Activated CD4-positive, alpha-beta T cell treated with anti-CD3 and anti-CD28 coated beads, Interleukin-2, Interleukin-6, amounts not matched to agents 100 ng/mL and 50 ng/mL, durations not matched to agents 16 hours and 8 hours (primary cell): ENCODE measurements at regions not wholly inside any gene's neighbourhood (a gene's known extent, or its start where the extent isn't known, plus 50 kb on each side); places are given as distances from the start of the nearest gene placed in this dataset.

Source experiments
- DNase-seq: peaks from one replicate; pipeline ENCODE4 v3.0.0-alpha.2; 2020

DNA sequence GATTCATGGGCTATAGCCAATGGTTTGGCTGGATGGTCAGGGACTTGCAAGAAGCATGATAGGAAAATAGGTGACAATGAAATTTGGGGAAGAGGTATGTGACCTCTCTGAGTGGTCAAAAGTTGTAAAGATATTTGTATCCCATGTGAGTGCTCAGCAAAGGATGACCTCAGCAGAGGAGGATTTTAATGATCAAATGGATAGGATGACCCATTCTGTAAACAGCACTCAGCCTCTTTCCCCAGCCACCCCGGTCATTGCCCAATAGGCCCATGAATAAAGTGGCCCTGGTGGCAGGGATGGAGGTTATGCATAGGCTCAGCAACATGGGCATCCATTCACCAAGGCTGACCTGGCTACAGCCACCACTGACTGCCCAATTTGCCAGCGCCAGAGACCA is 138.4 kb upstream of the SPDL1 start:
- DNase-seq = no peak

DNA sequence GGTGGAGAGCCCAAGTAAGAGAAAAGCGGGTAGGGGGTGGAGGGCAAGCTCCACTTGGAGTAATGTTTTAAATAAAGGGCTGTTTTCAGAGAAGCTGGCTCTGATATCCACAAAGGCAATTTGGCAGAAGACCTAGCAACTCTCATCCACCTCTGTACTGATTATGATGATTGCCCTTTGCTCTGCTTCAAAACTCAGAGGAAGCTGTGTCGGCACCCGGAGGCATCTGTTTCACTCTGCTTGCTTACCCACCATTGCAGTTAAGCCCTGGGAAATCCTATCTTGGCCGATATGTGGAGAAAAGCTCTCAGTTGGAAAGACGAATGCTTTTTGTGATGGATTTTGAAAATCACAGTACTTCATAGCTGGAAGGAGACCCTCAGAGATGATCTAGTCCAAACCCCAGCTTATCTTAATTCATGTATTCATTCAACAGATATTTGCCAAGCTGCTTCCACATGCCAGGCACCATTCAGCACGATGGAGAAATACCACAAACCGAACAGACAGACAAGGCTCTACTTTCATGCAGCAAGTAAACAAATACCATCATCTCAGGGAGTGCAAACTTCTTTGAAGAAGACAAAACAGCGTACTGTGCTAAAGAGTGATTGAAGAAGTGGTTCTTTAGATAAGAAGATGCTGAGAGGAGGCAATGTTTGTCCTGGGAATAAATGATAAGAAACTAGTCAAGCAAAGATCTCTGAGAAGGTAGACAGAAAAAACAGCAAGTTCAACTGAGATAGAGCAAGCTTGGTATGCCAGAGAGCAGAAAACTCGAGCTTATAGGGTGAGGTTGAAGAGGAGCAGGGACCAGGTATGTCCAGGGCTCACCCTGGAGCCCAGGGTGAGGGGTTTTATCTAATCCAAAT is 140.4 kb upstream of the SPDL1 start:
- DNase-seq = no peak

DNA sequence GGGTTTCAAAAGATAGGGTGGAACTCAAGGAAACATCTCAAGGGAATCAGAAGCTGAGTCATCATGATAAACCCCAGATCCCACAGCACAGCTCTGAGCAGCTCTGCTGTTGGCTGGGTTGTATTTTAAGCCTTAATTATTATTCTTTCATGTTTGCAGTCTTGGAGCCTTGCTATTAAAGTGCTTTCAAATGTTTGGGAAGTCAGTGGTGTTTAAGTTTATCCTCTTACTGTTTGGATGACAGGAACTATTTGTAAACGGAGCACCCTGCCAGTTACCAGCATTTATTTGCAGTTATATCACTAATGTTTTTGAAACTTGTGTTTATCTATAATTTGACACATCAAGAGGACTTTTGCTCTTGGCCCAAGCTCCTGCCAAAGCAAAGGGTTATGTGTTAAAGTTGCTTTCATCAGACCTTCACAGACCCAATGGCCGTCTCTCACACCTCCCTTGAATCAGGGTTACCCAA is 141.1 kb upstream of the SPDL1 start:
- DNase-seq = no peak

DNA sequence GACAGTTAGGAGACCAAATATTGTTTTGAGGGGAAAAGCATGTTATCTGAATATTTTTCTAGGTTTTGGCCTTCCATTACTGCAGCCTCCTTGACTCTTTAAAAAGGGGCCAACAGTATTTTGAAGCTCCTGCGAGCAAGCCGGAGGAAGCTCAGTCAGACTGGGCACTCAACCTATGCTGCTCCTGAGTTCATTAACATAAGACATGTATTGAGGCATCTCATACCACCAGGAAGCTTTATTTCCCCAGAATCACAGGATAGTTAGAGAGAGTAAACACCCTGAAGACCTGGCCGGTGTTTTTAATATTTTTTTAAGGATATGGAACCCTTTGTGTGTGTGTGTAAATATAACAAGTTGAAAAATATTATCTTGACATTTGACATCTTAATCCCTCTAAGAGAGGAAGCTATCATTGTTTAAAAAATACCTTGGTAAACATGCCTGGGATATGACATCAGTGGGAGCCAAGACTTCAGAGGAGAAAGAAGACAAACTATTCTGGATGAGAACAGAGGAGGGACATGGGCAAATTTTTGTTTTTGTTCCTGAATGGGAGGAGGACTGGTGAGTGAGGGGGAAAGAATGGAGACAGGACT is 139.3 kb upstream of the SLIT3 start:
- DNase-seq = no peak

DNA sequence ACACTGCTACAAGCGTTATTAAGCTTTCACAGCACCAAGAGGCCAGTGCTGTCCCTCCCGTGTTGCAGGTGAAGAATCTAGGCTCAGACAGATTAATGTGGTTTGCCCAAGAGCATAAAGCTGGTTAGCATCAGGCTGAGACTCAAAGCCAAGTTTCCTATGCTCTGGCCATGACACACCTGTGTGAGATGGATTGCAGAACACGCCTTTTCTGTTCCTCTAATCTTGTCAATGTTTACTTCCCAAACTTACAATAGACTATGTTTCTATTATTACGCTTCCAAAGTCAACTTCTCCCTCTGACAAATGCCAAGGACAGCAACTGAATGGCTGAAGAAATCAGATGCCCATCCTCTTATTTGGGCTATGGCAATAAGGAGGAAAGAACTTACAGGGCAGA is 138.4 kb upstream of the SLIT3 start:
- no peak for DNase-seq

DNA sequence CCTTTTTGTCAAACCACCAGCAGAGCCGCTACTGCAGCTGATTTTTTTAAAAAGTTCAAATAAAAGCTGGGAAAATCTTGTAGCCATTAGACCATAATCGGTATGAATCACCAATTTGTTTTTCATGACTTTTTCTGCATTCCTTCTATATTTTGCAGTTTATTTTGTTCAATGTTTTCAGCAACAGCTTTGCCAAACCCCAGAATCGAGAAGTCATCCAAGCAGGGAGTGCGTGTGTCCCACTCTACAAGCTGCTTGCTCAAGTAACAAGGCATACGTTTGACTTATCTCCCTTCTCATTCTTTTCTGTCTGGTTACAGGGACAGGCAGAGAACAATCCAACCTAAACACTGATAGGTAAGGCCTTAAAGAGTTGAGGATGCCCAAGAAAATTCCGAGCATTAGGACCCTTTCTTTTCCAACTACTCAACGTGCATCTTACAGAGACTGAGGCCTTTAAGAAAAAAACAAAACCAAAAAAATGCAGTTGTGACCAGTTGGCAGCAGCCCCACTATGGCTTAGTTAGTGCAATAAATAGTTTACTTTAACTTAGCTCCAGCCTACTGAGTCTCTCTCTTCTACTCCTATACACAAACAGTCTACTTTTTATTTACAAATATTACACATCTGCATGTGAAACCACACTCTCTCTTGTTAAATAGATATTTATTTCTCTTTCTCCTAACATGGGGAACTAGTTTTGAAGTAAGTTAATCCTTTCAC is 134.7 kb upstream of the SLIT3 start:
- DNase-seq = no peak

DNA sequence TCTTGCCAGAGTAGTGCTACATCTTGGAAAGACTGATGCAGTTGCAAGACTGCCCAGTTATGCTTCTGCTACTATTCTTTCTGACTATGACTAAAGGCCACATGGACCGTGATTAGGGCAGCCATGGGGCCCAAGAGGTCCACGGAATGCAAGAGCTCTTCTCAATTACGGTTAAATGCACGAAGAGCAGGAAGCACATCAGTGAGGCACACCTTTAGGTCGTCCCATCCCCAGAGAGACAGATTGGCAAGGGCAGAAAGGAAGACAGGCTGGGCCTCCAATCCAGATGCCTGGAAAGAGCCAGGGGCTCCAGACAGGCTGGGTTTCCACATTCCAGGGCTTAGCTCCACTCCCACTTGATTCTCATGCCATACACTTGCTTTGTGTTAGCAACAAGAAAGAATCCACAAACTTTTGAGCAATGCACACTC is 132.3 kb upstream of the SLIT3 start:
- no peak for DNase-seq

DNA sequence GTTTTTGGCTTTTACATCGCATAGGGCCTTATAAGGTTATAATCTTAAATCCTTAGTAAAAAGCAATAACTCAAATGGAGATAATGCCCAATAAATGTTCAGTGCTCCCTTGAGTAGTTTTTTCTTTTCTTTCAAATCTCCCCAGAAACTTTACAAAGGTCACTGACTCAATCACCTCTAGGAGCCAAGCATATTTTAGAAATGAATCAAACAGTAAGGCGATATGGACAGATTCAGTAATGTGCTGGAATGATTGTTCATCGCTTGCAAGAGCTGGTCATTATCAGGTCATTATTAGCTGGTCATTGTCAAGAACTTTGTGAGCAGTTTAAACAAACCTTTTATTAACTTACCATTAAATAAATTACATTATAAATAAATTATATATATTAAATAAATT is 130.4 kb upstream of the SLIT3 start:
- no peak for DNase-seq

DNA sequence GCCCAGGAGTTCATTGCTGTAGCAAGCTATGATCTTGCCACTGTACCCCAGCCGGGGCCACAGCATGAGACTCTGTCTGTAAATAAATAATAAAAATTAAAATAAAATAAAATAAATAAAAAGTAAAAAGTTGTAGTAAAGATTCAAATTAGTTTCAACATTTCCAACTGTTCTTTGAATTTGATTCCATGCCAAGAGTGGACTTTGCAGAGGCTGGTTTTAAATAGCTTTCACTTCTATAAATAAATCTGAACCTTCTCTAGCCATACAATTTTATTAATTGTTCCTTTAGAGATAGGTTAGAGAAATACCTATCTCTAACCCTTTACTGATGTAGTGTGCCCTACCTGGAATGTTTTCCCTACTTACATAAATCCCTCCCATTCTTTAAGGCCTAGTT is 129.7 kb upstream of the SLIT3 start:
- no peak for DNase-seq

DNA sequence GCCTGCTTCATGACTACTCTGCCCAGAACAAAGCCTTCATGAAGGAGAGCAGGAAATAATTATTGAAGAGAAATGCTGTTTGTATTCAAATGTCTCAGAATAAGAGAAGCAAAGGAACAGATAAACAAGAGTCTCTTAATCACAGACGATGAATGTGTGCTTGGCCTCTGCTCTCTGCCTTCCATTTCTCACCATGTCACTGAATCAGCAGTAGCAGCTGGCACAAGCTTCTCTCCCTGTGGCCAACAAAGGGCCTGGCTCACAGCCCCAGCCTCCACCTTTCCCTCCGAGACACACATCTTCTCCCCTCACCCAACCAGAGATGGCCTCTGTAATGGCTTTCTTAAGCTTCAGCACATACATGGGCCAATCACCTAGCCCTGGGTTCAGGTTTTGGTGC is 128.1 kb upstream of the SLIT3 start:
- no peak for DNase-seq

DNA sequence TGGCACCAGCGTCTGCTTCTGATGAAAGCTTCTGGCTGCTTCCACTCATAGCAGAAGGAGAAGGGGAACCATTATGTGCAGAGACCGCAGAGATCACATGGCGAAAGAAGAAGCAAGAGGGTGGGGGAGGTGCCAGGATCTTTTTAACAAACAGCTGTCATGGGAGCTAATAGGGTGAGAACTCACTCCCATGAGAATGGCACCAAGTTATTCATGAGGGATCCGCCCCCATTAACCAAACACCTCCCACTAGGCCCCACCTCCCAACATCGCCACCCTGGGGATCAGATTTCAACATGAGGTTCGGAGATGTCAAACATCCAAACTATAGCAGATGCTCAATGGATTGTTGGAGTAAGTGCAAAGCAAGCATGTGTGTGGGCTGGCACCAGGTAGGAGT is 125.8 kb upstream of the SLIT3 start:
- no peak for DNase-seq

DNA sequence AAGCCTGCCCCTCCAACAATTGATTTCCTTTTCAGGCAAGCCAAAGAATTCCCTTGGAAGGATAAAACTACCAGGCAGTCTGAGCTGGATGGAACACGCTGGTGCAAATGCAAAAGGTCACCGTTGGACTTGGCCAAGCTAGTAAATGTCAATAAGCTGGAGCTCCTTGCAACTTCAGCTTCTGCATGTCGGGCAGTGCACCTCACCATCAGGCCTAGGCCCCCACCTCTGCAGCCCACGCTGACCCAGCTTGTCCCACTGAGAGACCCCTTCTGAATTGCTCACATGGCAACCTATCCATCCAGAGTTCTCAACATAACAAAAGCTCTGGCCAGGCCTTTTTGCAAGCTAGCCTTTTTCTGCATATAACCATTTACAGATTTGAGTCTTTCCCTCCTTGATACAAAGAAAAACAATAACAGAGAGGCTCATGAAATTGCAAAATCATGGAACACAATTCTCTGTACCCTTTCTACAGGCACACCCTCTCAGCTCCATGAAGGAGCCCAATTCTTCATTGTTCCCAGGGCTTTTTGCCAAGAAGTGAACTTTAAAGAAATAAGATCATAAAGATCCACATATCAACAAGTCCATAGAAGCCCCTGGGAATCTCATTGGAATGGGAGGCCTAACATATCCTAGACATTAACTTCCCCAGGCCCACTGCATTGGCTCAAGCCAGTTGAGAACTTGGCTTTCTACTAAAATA is 123.9 kb upstream of the SLIT3 start:
- DNase-seq = no peak

DNA sequence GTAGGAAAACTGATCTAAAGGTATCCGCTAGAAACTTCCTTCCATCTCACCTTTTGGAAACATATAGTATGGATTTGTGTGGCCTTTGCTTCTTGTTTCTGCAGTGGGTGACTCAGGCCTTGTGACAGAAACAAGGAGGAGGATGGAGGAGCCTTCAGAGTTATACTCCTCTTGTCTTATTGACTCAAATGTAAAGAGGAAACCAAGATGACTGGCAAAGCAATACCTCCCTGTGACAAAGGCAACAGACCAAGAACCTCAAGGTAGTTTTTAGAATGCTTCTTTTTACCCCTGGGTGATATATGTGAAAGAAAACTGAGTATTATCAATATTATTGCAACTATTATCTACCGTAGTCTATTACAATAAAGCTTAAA is 123.3 kb upstream of the SLIT3 start:
- no peak for DNase-seq

DNA sequence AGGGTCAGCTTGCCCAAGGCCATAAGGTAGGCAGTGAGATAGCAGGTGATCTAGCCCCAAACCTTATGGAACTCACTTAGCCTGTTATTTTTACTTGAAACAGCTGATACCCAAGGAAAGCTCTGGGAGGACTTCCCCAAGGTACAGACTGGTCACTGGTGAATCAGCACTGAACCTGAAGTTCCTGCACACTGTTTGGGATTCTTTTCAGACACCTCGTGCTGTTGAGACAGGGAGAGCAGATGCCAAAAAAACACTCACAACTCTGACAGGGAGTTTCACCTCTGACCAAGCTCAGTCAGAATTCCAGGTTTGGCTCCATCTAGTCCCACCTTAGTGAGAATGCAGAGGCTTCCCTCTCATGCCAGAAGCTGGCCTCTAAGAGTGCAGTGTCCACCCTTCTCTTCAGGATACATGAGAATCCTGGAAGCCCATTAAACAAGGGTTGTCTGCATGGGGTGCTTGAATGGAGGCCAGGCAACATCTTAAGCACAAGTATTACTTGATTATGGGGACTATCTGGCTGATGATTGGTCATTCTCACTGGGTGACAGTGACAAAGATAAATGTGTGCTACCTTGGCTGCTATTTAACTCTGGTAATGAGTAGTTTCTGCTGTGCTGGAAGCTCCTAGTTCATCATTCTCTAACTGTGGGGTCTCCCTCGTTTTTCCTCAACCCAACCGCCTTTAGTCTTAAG is 122.8 kb upstream of the SLIT3 start:
- DNase-seq = no peak

DNA sequence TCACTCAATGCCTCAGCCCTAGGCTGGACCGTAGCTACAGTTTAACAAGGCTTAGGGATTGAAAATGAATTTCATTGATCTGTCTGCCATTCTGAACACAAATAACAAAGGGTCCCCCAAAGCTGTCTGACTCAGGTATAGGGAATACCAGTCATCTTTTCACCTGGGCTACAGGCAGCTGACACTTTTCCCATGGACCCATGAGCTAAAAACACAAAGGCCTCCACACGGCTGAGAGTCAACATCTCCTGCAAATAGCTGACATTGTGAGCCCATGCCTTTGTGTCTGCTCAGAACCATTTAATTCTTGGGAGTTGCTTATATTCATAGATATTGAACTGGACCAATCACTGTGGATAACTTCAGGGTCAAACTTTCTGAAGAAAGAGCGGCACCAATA is 121.1 kb upstream of the SLIT3 start:
- no peak for DNase-seq

DNA sequence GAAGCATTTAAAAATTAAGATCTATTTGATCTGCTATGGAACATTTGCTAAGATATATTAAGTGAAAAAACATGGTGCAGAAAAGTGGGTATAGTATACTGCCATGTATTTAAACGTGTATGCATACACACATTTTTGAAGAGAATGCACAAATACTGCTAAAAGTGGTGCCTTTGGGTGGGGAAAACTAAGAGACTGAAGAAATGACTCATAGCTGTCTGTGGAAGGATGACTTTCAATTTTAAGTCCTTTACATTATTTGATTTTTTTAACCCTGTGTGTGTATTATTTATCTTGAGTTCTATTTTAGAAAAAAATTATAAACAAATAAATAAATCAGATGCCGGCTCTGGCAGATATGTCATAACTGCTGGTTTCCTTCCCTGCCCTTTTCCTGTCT is 120.7 kb upstream of the SLIT3 start:
- no peak for DNase-seq

DNA sequence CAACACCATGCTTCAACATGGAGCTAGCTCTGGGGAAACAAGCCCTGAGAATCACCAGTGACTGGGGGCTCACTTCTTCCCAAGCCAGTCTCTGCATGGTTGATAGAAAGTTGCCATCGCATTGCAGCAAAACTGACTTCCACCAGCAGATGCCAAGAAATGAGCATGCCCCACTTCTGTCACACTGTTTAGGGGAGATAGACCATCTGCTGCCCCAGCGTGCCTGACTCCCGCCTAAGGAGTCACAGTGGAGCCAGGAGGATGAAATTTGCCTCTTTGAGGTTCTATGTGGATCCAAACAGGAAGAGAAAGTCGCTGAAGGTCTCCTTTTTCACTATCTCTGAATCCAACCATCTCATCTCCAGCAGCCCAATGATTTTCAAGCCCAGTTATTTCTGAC is 116.7 kb upstream of the SLIT3 start:
- DNase-seq = no peak

DNA sequence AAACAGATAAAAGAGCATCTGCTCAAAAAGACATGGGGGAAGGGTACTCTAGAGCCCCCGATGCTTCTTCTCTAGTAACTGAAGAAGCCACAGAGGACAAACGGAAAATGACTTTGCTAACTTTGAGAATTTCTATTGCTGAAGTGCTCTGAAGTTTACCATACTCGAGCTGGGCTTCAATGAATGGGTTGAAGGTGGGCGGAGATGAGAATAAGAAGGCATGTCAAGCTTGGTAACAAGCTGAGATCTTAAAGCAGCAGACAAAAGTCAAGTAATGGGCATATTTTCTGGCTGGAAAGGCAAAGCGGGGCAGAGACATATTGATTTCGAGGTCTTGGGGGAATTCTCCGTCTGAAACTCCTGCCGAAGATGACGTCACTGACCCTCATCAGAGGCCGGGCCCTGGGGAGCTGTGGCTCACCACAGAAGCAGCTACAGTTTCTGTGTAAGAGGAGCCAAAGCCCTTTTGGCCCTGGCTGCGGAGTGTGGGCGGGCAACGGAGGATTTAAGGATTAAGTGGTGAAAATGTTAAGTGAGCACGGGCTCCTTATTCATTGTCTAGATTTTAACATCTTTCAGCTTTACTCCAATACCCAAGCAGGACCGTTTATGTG is 115.8 kb upstream of the SLIT3 start:
- DNase-seq = no peak

DNA sequence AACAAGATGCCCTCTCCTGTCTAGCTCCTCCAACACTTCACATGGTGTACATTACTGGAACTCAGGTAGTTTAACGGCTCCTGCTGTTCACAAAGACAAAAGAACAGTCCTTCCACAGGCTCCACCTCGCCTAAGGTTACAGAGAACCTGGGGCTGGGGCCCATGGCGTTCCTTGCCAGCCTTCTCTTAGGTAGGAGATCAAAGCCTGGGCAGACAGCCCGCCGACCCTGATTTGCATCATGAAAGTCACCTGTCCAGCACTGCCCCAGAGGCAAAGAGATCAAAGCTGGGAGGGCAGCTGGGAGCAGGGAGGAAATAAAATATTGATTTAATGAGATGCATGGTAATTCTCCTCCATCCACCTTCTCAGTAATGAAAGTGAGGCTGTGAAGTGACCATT is 115.0 kb upstream of the SLIT3 start:
- DNase-seq = no peak

DNA sequence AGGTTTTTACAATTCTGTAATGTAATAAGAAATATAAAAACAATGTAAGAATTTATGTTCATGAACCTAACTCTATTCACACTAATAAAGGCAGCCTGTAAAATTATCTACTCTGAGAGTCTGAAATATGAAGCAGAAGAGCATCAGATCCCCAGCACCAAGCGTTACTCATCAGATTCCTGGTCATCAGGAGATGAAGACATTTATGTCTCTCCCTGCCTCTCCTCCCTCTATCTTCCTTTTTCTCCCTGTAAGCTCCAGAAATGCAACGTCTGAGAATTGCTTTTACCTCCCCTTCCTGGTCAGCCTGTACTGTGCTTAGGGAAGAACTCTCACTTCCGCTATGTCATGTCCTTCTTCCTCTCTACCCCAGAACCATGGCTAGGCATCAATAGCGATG is 114.4 kb upstream of the SLIT3 start:
- DNase-seq = no peak

DNA sequence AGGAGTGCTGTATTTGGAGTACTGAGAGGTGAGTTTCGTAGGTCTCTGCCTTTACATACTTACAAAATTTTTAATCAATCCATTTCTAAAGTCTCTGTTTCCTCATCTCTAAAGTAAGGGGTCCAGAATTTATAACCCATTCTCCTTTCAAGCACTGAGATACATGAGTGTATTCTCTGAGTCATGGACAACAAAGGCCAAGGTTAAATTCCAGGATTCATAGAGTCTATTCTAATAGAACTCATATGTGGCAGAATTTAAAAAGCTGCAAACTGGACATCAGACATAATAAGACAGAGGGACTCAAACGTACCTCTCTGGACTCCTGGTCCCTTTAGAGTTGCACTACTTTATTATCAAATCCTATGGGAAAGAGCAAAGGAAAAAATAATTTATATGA is 112.5 kb upstream of the SLIT3 start:
- DNase-seq = no peak

DNA sequence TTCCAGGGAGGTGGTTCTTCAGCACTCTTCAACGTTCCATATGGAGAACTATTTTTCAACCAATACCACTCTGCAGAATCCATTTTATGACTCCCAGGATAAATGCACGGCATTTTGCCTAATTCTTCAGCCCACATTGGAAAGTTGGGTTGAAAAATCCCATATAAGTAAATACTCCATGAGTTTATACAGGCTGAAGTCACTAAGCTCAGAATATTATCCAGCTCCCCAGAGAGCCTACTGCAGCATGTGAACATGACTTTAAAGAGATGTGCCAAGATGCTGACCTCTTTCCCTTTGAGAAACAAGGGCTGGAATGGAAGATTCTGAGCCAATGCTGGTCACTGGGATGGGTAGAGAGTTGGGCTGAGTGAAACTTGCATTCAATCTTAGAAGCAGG is 111.9 kb upstream of the SLIT3 start:
- DNase-seq = no peak
